Activated CD4-positive, alpha-beta memory T cell treated with anti-CD3 and anti-CD28 coated beads for 36 hours (primary cell): ENCODE measurements at regions not wholly inside any gene's neighbourhood (a gene's known extent, or its start where the extent isn't known, plus 50 kb on each side); places are given as distances from the start of the nearest gene placed in this dataset.

Experiments
- CTCF ChIA-PET: fragments of 350-600 bp; sonication (Branson Sonifier 250); formaldehyde crosslinking; loops from one replicate; lab custom pipeline; 2021; ENCODE audit warnings: antibody characterized with exemption, inconsistent platforms; lab: Charles Lee
- POLR2A ChIA-PET: fragments of 350-600 bp; sonication (Branson Sonifier 250); formaldehyde crosslinking; loops from one replicate; lab custom pipeline; 2021; ENCODE audit warnings: antibody characterized with exemption; lab: Charles Lee
- DNase-seq: peaks from one replicate; pipeline ENCODE4 v3.0.0-alpha.2; 2020
- H3K27ac Mint-ChIP-seq: one replicate; pipeline ENCODE4 v1.8.0; 2021; ENCODE audit warnings: mixed read lengths
- H3K27me3 Mint-ChIP-seq: one replicate; pipeline ENCODE4 v1.8.0; 2021; ENCODE audit warnings: mixed read lengths
- H3K36me3 Mint-ChIP-seq: one replicate; pipeline ENCODE4 v1.8.0; 2021; ENCODE audit warnings: mixed read lengths
- H3K4me1 Mint-ChIP-seq: one replicate; pipeline ENCODE4 v1.8.0; 2021; ENCODE audit warnings: low read depth, mixed read lengths
- H3K4me3 Mint-ChIP-seq: one replicate; pipeline ENCODE4 v1.8.0; 2021; ENCODE audit warnings: mild to moderate bottlenecking, mixed read lengths
- H3K9me3 Mint-ChIP-seq: one replicate; pipeline ENCODE4 v1.8.0; 2021; ENCODE audit warnings: mixed read lengths
- intact Hi-C: fragments of 100-400 bp; cut with micrococcal nuclease; formaldehyde crosslinking; loops from one replicate; pipeline ENCODE4 v1.15.1; 2023

- no peaks in the 10 kb centered on the region for H3K4me1 Mint-ChIP-seq
- intact Hi-C loops, result no loop called here
- DNase-seq, result no peak
- peaks cover 3% of the 10 kb centered on the region for H3K27me3 Mint-ChIP-seq
- H3K36me3 Mint-ChIP-seq, result no peaks in the 10 kb centered on the region
- peaks cover 3% of the 10 kb centered on the region for H3K9me3 Mint-ChIP-seq
- POLR2A ChIA-PET, result no interaction called here
- H3K27ac Mint-ChIP-seq, result no peak overlapping the region
- H3K4me3 Mint-ChIP-seq, result no peak overlapping the region
- CTCF ChIA-PET, result no interaction called here
Observed at GRCh38 chr5:58369513-58370190, 90.2 kb downstream of the PLK2 start.

GRCh38 chr5:58366461-58366860 lies 93.4 kb downstream of the PLK2 start:
- Mint-ChIP-seq H3K27me3 (peaks cover 3% of the 10 kb centered on the region), H3K9me3 (no peaks in the 10 kb centered on the region), H3K4me3 (no peak overlapping the region), H3K36me3 (no peaks in the 10 kb centered on the region), H3K27ac (no peak overlapping the region), H3K4me1 (no peaks in the 10 kb centered on the region)
- ChIA-PET CTCF (interaction anchor here (0.7 kb wide), 1 partner anchor 141 kb away, joined by 3 read pairs; no protein-coding TSS in a partner anchor), POLR2A (no interaction called here)
- DNase-seq, result no peak
- intact Hi-C loops, result no loop called here

- ChIA-PET CTCF (no interaction called here), POLR2A (no interaction called here)
- no peak overlapping the region for H3K27ac Mint-ChIP-seq
- H3K36me3 Mint-ChIP-seq, result no peaks in the 10 kb centered on the region
- H3K4me1 Mint-ChIP-seq, result no peaks in the 10 kb centered on the region
- no peak for DNase-seq
- no peak overlapping the region for H3K4me3 Mint-ChIP-seq
- H3K27me3 Mint-ChIP-seq, result peaks cover 3% of the 10 kb centered on the region
- intact Hi-C loops, result no loop called here
- no peaks in the 10 kb centered on the region for H3K9me3 Mint-ChIP-seq
Observed at GRCh38 chr5:58365791-58366190, 94.1 kb downstream of the PLK2 start.

GRCh38 chr5:58363461-58364249 lies 96.2 kb downstream of the PLK2 start:
- H3K4me3 Mint-ChIP-seq, result no peak overlapping the region
- no peaks in the 10 kb centered on the region for H3K27me3 Mint-ChIP-seq
- no peak overlapping the region for H3K27ac Mint-ChIP-seq
- no peaks in the 10 kb centered on the region for H3K9me3 Mint-ChIP-seq
- POLR2A ChIA-PET, result no interaction called here
- DNase-seq, result no peak
- CTCF ChIA-PET, result no interaction called here
- no peaks in the 10 kb centered on the region for H3K36me3 Mint-ChIP-seq
- intact Hi-C loops, result no loop called here
- H3K4me1 Mint-ChIP-seq, result no peaks in the 10 kb centered on the region

GRCh38 chr5:58362135-58362534 lies 97.8 kb downstream of the PLK2 start:
- no peaks in the 10 kb centered on the region for H3K4me1 Mint-ChIP-seq
- H3K36me3 Mint-ChIP-seq, result no peaks in the 10 kb centered on the region
- CTCF ChIA-PET, result no interaction called here
- H3K27ac Mint-ChIP-seq, result no peak overlapping the region
- H3K27me3 Mint-ChIP-seq, result no peaks in the 10 kb centered on the region
- intact Hi-C loops, result no loop called here
- POLR2A ChIA-PET, result no interaction called here
- H3K4me3 Mint-ChIP-seq, result no peak overlapping the region
- no peaks in the 10 kb centered on the region for H3K9me3 Mint-ChIP-seq
- no peak for DNase-seq

- no peaks in the 10 kb centered on the region for H3K4me1 Mint-ChIP-seq
- H3K4me3 Mint-ChIP-seq, result no peak overlapping the region
- POLR2A ChIA-PET, result no interaction called here
- H3K27ac Mint-ChIP-seq, result no peak overlapping the region
- H3K27me3 Mint-ChIP-seq, result no peaks in the 10 kb centered on the region
- CTCF ChIA-PET, result no interaction called here
- H3K9me3 Mint-ChIP-seq, result no peaks in the 10 kb centered on the region
- intact Hi-C loops, result no loop called here
- no peaks in the 10 kb centered on the region for H3K36me3 Mint-ChIP-seq
- DNase-seq, result no peak
Observed at GRCh38 chr5:58360794-58361193, 99.1 kb downstream of the PLK2 start.

- no peak for DNase-seq
- ChIA-PET POLR2A (no interaction called here), CTCF (no interaction called here)
- Mint-ChIP-seq H3K36me3 (no peaks in the 10 kb centered on the region), H3K9me3 (no peaks in the 10 kb centered on the region), H3K4me1 (no peaks in the 10 kb centered on the region), H3K4me3 (no peak overlapping the region), H3K27me3 (no peaks in the 10 kb centered on the region), H3K27ac (no peak overlapping the region)
- intact Hi-C loops, result no loop called here
Observed at GRCh38 chr5:58359981-58360380, 99.9 kb downstream of the PLK2 start.

GRCh38 chr5:58358501-58359178 lies 101.2 kb downstream of the PLK2 start:
- ChIA-PET CTCF (no interaction called here), POLR2A (interaction anchor here (0.6 kb wide), 1 partner anchor 9 kb away, joined by 3 read pairs; no protein-coding TSS in a partner anchor)
- Mint-ChIP-seq H3K36me3 (no peaks in the 10 kb centered on the region), H3K9me3 (no peaks in the 10 kb centered on the region), H3K4me1 (no peaks in the 10 kb centered on the region), H3K27me3 (no peaks in the 10 kb centered on the region), H3K27ac (no peak overlapping the region), H3K4me3 (no peak overlapping the region)
- DNase-seq, result no peak
- intact Hi-C loops, result no loop called here

- H3K4me3 Mint-ChIP-seq, result no peak overlapping the region
- no peak overlapping the region for H3K27ac Mint-ChIP-seq
- no peaks in the 10 kb centered on the region for H3K36me3 Mint-ChIP-seq
- H3K4me1 Mint-ChIP-seq, result no peaks in the 10 kb centered on the region
- no peaks in the 10 kb centered on the region for H3K27me3 Mint-ChIP-seq
- ChIA-PET POLR2A (interaction anchor here (0.6 kb wide), 1 partner anchor 10 kb away, joined by 3 read pairs; no protein-coding TSS in a partner anchor), CTCF (no interaction called here)
- intact Hi-C loops, result no loop called here
- DNase-seq, result no peak
- H3K9me3 Mint-ChIP-seq, result no peaks in the 10 kb centered on the region
Observed at GRCh38 chr5:58357799-58358500, 101.9 kb downstream of the PLK2 start.

GRCh38 chr5:58357121-58357520 lies 102.8 kb downstream of the PLK2 start:
- Mint-ChIP-seq H3K4me3 (no peak overlapping the region), H3K36me3 (no peaks in the 10 kb centered on the region), H3K4me1 (no peaks in the 10 kb centered on the region), H3K9me3 (no peaks in the 10 kb centered on the region), H3K27me3 (no peaks in the 10 kb centered on the region), H3K27ac (no peak overlapping the region)
- ChIA-PET CTCF (no interaction called here), POLR2A (no interaction called here)
- no peak for DNase-seq
- intact Hi-C loops, result no loop called here

GRCh38 chr5:58356662-58357061 lies 103.2 kb downstream of the PLK2 start:
- Mint-ChIP-seq H3K4me3 (no peak overlapping the region), H3K27ac (no peak overlapping the region), H3K4me1 (no peaks in the 10 kb centered on the region), H3K9me3 (no peaks in the 10 kb centered on the region), H3K27me3 (no peaks in the 10 kb centered on the region), H3K36me3 (no peaks in the 10 kb centered on the region)
- no peak for DNase-seq
- intact Hi-C loops, result no loop called here
- CTCF ChIA-PET, result no interaction called here
- POLR2A ChIA-PET, result no interaction called here

GRCh38 chr5:58354827-58355226 lies 105.1 kb downstream of the PLK2 start:
- Mint-ChIP-seq H3K4me3 (no peak overlapping the region), H3K27me3 (peaks cover 2% of the 10 kb centered on the region), H3K27ac (no peak overlapping the region), H3K9me3 (no peaks in the 10 kb centered on the region), H3K36me3 (no peaks in the 10 kb centered on the region), H3K4me1 (no peaks in the 10 kb centered on the region)
- DNase-seq, result no peak
- CTCF ChIA-PET, result no interaction called here
- POLR2A ChIA-PET, result no interaction called here
- intact Hi-C loops, result no loop called here
